Sigmoid colon (tissue), 6 donors: ENCODE measurements at regions not wholly inside any gene's neighbourhood (a gene's known extent, or its start where the extent isn't known, plus 50 kb on each side); places are given as distances from the start of the nearest gene placed in this dataset.

Experiments used
- DNase-seq: peaks from one replicate; pipeline ENCODE4 v3.0.0-alpha.2; 2019
- H3K27ac ChIP-seq, 4 donors: fragments of 200-600 bp; sonication (generic); one replicate each; pipeline ENCODE4 v1.5.1; 2016 to 2019; ENCODE audit warnings: mild to moderate bottlenecking in 1 of 4
- H3K27me3 ChIP-seq, 3 donors: fragments of 200-600 bp; sonication (generic); one replicate each; pipeline ENCODE4 v1.5.1; 2019; ENCODE audit warnings: mild to moderate bottlenecking in 1 of 3
- H3K36me3 ChIP-seq, 4 donors: fragments of 200-600 bp; sonication (generic); one replicate each; pipeline ENCODE4 v1.5.1; 2016 to 2019
- H3K4me1 ChIP-seq, 4 donors: fragments of 200-600 bp; sonication (generic); one replicate each; pipeline ENCODE4 v1.5.1; 2017 to 2019
- H3K4me3 ChIP-seq, 4 donors: fragments of 200-600 bp; sonication (generic); one replicate each; pipeline ENCODE4 v1.5.1; 2017 to 2019; ENCODE audit warnings: mild to moderate bottlenecking in 2 of 4, moderate library complexity in 1 of 4
- H3K9me3 ChIP-seq, 4 donors: fragments of 200-600 bp in 3 of 4; sonication (generic) in 3 of 4; one replicate each; pipeline versions ENCODE4 v1.5.1 to v1.6.1; 2013 to 2019
- CTCF ChIP-seq, 4 experiments: fragments of 450-650 bp in 3 of 4; fragments of 200-600 bp in 1 of 4; IDR thresholded peaks; one replicate each; pipeline ENCODE4 v1.5.1; 2016 to 2019; ENCODE audit warnings: antibody characterized with exemption in 4 of 4, mild to moderate bottlenecking in 3 of 4, moderate library complexity in 2 of 4
- EP300 ChIP-seq, 4 donors: sonication (generic); formaldehyde crosslinking; IDR thresholded peaks; one replicate each; pipeline ENCODE4 v1.6.1; 2017; ENCODE audit warnings: antibody characterized with exemption in 4 of 4
- POLR2A ChIP-seq, 2 donors: fragments of 450-650 bp; IDR thresholded peaks; one replicate each; pipeline ENCODE4 v1.6.1; 2016; ENCODE audit warnings: antibody characterized with exemption in 2 of 2, mild to moderate bottlenecking in 2 of 2, moderate library complexity in 2 of 2
- POLR2AphosphoS5 ChIP-seq, 4 donors: sonication (generic); formaldehyde crosslinking; IDR thresholded peaks; one replicate each; pipeline ENCODE4 v1.6.1; 2017; ENCODE audit warnings: antibody characterized with exemption in 4 of 4
- WGBS, 2 donors: extraction: QIAGEN DNeasy Blood & Tissue Kit; methylation state at CpG; one replicate each; pipeline ENCODE4 v1.1.7; 2013; 5-methylcytosine and 5-hydroxymethylcytosine counted together
- intact Hi-C: fragments of 100-400 bp; cut with DNase I; formaldehyde crosslinking; loops from one replicate; pipeline ENCODE4 v1.15.1; 2023
- donor health status: healthy with polysubstance abuse.
- donor health status: healthy.

DNA sequence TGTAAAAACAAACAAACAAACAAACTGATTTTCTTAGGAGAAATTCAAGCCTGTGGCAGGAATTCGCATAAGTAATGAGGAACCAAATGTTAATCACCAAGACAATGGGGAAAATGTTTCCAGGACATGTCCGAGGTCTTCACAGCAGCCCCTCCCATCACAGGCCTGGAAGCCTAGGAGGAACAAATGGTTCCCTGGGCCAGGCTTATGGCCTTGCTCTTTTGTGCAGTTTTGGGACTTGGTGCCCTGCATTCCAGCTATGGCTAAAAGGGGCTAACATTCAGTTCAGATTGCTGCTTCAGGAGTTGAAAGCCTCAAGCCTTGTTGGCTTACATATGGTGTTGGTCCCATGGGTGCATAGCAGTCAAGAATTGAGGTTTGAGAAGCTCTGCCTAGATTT lies 1372.7 kb upstream of the CITED2 start:
- Histone ChIP-seq H3K27ac (no peak overlapping the region), H3K36me3 (no peaks in the 10 kb centered on the region), H3K4me1 (no peaks in the 10 kb centered on the region), H3K9me3 (no peaks in the 10 kb centered on the region), H3K27me3 (no peaks in the 10 kb centered on the region), H3K4me3 (no peak overlapping the region)
- no peak for DNase-seq
- intact Hi-C loops = no loop called here
- 81 to 93% methylated on average over 2 of the region's 2 CpGs for WGBS, 2 donors
- TF ChIP-seq POLR2A (IDR thresholded peaks at IDR 0.05) = no peak
- TF ChIP-seq POLR2AphosphoS5 (IDR thresholded peaks at IDR 0.05) = no peak
- TF ChIP-seq EP300 (IDR thresholded peaks at IDR 0.05) = no peak
- no peak for TF ChIP-seq CTCF (IDR thresholded peaks at IDR 0.05)

DNA sequence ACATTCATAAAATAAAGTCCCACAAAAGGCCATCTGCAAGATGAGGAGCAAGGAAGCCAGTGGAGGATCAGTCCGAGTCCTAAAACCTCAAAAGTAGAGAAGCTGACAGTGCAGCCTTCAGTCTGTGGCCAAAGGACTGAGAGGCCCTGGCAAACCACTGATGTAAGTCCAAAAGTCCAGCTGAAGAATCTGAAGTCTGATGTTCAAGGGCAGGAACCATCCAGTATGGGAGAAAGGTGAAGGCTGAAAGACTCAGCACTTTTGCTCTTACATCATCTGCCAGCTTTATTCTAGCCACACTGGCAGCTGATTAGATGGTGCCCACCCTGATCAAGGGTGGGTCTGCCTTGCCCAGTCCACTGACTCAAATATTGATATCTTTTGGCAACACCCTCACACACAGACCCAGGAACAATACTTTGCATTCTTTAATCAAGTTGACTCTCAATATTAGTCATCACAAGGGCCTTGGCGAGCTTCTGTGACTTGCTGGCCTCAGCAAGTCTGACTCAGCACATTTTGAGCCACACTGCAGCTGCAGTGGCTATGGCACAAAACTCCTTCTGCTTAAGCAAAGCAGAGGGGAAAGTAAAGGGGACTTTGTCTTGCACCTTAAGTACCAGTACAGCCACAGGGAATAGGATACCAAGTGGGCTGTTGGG lies 1370.3 kb upstream of the CITED2 start:
- no peak for TF ChIP-seq CTCF (IDR thresholded peaks at IDR 0.05)
- TF ChIP-seq POLR2AphosphoS5 (IDR thresholded peaks at IDR 0.05) = no peak
- no peak for TF ChIP-seq POLR2A (IDR thresholded peaks at IDR 0.05)
- no peak for TF ChIP-seq EP300 (IDR thresholded peaks at IDR 0.05)
- H3K4me3 ChIP-seq = no peak overlapping the region
- no peaks in the 10 kb centered on the region for H3K27me3 ChIP-seq
- no peaks in the 10 kb centered on the region for H3K9me3 ChIP-seq
- no peaks in the 10 kb centered on the region for H3K36me3 ChIP-seq
- WGBS, 2 donors = 70 to 72% methylated on average over 2 of the region's 2 CpGs
- H3K27ac ChIP-seq = no peak overlapping the region
- intact Hi-C loops = no loop called here
- H3K4me1 ChIP-seq = no peaks in the 10 kb centered on the region
- DNase-seq = no peak

DNA sequence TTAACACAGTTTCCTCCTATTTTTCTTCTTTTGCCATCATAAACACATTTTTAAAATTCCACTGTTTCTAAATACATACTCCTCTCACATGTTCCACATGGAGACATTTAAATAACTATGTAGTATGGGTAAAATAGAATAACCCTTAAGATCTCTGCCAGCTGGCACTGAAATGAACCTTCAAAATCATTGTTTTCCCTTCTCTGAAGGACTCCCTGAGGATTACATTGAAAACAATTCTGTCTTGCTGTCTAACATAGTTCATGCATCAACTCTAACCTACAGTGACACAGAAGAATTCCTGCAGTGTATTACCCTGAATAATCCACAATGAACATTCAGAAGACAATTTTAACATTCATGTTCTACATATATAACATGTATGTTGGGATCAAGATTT lies 1361.8 kb upstream of the CITED2 start:
- Histone ChIP-seq H3K9me3 (no peaks in the 10 kb centered on the region), H3K4me1 (peaks cover 0 to 14% (median 7%) of the 10 kb centered on the region in 4 donors), H3K4me3 (no peak overlapping the region), H3K36me3 (no peaks in the 10 kb centered on the region), H3K27me3 (no peaks in the 10 kb centered on the region), H3K27ac (no peak overlapping the region)
- intact Hi-C loops = no loop called here
- TF ChIP-seq EP300 (IDR thresholded peaks at IDR 0.05) = no peak
- no peak for TF ChIP-seq POLR2A (IDR thresholded peaks at IDR 0.05)
- no peak for TF ChIP-seq POLR2AphosphoS5 (IDR thresholded peaks at IDR 0.05)
- no peak for TF ChIP-seq CTCF (IDR thresholded peaks at IDR 0.05)
- no peak for DNase-seq

DNA sequence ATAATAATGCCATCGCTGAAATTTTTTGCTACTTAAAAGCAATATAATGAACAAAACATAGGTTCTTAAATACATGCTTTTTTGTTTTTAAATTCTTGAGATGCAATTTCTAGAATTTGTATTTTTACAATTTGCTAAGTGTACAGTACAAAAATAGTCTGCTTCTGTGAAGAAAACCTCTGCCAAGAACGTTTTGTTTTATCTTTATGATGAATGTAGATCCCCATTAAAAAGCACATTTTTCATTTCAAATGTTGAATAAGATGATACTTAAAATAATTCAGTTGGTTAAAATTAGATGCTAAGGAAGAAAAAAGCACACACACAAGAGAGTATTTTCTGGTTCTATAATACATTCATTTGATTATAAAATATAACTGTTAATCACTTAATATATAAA lies 1358.5 kb upstream of the CITED2 start:
- intact Hi-C loops = no loop called here
- H3K27ac ChIP-seq = no peak overlapping the region
- H3K9me3 ChIP-seq = no peaks in the 10 kb centered on the region
- peaks cover 0 to 14% (median 7%) of the 10 kb centered on the region in 4 donors for H3K4me1 ChIP-seq
- no peak for DNase-seq
- WGBS, 2 donors = 56 to 71% methylated on average over 2 of the region's 2 CpGs
- no peak for TF ChIP-seq CTCF (IDR thresholded peaks at IDR 0.05)
- no peak for TF ChIP-seq EP300 (IDR thresholded peaks at IDR 0.05)
- no peak for TF ChIP-seq POLR2AphosphoS5 (IDR thresholded peaks at IDR 0.05)
- no peak for TF ChIP-seq POLR2A (IDR thresholded peaks at IDR 0.05)
- H3K36me3 ChIP-seq = no peaks in the 10 kb centered on the region
- no peak overlapping the region for H3K4me3 ChIP-seq
- no peaks in the 10 kb centered on the region for H3K27me3 ChIP-seq

DNA sequence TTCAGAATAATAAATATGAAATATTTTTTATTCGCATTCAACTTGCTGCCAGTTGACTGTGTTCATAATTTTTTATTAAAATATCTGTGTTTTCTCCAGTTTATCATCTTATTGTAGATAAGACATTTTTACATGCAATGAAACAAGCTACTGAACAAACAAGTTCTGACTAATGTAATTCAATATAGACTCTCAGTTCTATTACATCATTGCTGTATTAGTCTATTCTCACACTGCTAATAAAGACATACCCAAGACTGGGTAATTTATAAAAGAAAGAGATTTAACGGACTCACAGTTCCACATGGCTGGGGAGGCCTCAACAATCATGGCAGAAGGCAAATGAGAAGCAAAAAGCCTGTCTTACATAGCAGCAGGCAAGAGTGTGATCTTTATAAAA lies 1357.7 kb upstream of the CITED2 start:
- Histone ChIP-seq H3K9me3 (no peaks in the 10 kb centered on the region), H3K27me3 (no peaks in the 10 kb centered on the region), H3K27ac (no peak overlapping the region), H3K4me1 (peaks cover 0 to 14% (median 7%) of the 10 kb centered on the region in 4 donors), H3K36me3 (no peaks in the 10 kb centered on the region), H3K4me3 (no peak overlapping the region)
- intact Hi-C loops = no loop called here
- 89% methylated on average over 2 of the region's 2 CpGs for WGBS, 2 donors
- no peak for TF ChIP-seq EP300 (IDR thresholded peaks at IDR 0.05)
- TF ChIP-seq POLR2AphosphoS5 (IDR thresholded peaks at IDR 0.05) = no peak
- TF ChIP-seq POLR2A (IDR thresholded peaks at IDR 0.05) = no peak
- no peak for TF ChIP-seq CTCF (IDR thresholded peaks at IDR 0.05)
- DNase-seq = no peak
